ENCODE measurements at regions not wholly inside any gene's neighbourhood (a gene's known extent, or its start where the extent isn't known, plus 50 kb on each side); places are given as distances from the start of the nearest gene placed in this dataset.

DNA sequence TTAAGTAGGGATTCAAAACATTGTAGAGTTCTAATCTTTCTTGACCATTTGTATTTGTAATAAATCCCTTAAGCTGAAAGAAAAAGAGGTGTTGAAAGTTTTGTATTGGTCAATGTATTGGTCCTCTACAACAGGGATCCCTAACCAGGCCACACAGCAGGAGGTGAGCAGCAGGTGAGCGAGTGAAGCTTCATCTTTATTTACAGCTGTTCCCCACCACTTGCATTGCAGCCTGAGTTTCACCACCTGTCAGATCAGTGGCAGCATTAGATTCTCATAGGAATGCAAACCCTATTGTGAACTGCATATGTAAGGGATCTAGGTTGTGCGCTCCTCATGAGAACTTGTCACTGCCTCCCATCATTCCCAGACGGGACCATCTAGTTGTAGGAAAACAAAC lies 715.7 kb upstream of the NXPH2 start:
- ChIA-PET POLR2A (no interaction called here), CTCF (interaction anchor here (0.6 kb wide), 1 partner anchor 44 kb away, joined by 3 read pairs; no protein-coding TSS in a partner anchor)
- Histone ChIP-seq H3K36me3 (replicated peaks in 1 of 2; ENCODE audit: control extremely low read depth in 1 of 2, control insufficient read depth in 1 of 2, extremely low read depth in 1 of 2, insufficient read depth in 2 of 2, low read length in 1 of 2) (no peaks in the 10 kb centered on the region), H3K27ac (ENCODE audit: low read length in 2 of 2) (no peak overlapping the region), H3K4me2 (replicated peaks; ENCODE audit: low read depth, low read length, poor library complexity, severe bottlenecking) (no peak overlapping the region), H3K4me1 (ENCODE audit: control insufficient read depth in 2 of 2, insufficient read depth in 2 of 2, low read length in 2 of 2) (no peaks in the 10 kb centered on the region), H3K27me3 (replicated peaks in 1 of 4; ENCODE audit: control extremely low read depth in 1 of 4, control insufficient read depth in 3 of 4, insufficient read depth in 4 of 4, low read length in 3 of 4) (no peaks in the 10 kb centered on the region), H3K9me3 (ENCODE audit: control extremely low read depth in 1 of 3, control insufficient read depth in 2 of 3, insufficient read depth in 1 of 3, low read length in 2 of 3) (peaks cover 0 to 3% (median 0%) of the 10 kb centered on the region in 3 donors), H4K20me1 (ENCODE audit: control insufficient read depth, insufficient read depth, low read length, poor library complexity, severe bottlenecking) (no peaks in the 10 kb centered on the region), H3K79me2 (ENCODE audit: control insufficient read depth, insufficient read depth, low read length) (no peaks in the 10 kb centered on the region), H2AFZ (ENCODE audit: insufficient read depth, low read depth, low read length, poor library complexity, severe bottlenecking) (no peak overlapping the region), H3K9ac (ENCODE audit: low read length) (no peak overlapping the region), H3K4me3 (ENCODE audit: control extremely low read depth in 1 of 5, extremely low read depth in 1 of 5, insufficient read depth in 1 of 5, low read depth in 2 of 5, low read length in 4 of 5) (no peak overlapping the region)
- H3K4me3 Mint-ChIP-seq, result no peak overlapping the region
- no peaks in the 10 kb centered on the region for H3K4me1 Mint-ChIP-seq
- H3K27ac Mint-ChIP-seq, result no peak overlapping the region
- no peak for DNase-seq
- intact Hi-C loops (cut with micrococcal nuclease), result no loop called here
- no peaks in the 10 kb centered on the region for H3K27me3 Mint-ChIP-seq
- TF ChIP-seq, protein P1, sequence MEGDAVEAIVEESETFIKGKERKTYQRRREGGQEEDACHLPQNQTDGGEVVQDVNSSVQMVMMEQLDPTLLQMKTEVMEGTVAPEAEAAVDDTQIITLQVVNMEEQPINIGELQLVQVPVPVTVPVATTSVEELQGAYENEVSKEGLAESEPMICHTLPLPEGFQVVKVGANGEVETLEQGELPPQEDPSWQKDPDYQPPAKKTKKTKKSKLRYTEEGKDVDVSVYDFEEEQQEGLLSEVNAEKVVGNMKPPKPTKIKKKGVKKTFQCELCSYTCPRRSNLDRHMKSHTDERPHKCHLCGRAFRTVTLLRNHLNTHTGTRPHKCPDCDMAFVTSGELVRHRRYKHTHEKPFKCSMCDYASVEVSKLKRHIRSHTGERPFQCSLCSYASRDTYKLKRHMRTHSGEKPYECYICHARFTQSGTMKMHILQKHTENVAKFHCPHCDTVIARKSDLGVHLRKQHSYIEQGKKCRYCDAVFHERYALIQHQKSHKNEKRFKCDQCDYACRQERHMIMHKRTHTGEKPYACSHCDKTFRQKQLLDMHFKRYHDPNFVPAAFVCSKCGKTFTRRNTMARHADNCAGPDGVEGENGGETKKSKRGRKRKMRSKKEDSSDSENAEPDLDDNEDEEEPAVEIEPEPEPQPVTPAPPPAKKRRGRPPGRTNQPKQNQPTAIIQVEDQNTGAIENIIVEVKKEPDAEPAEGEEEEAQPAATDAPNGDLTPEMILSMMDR (IDR thresholded peaks at IDR 0.05), result no peak
- no peak for TF ChIP-seq EZH2 (IDR thresholded peaks at IDR 0.05; ENCODE audit: borderline replicate concordance, insufficient read depth, low read depth, low read length, poor library complexity, severe bottlenecking)
- no peak for ATAC-seq (ENCODE audit: low read depth)
- peaks cover 2% of the 10 kb centered on the region for H3K9me3 Mint-ChIP-seq (ENCODE audit: insufficient read depth)
- no CpG with 5 or more reads among the region's 3 CpGs for WGBS (ENCODE audit: insufficient coverage)

DNA sequence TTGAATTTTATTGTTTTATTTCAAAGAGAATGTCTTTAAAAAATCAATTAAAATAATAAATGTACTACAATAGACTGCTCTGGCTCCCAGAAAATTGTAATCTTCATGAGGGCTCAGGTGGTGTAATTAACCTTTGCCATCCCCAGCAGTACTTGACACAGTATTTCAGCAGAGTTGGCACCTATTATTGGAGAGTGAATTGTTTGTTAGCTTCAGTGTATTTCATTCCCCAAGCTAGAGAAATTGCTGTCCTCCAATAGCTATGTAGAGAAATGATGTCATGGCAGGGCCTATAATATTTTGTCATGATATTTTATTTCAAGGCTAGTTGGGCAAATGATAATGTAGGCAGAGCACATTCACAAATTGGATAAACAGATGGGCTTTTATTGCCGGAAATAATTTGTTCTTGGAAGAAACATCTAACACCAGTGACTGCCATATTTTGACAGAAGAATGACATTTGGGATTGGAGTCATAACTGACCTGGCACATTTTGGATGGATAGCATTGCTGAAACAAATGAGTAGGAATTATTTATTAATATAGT lies 712.0 kb upstream of the NXPH2 start:
- no peak overlapping the region for H3K4me3 ChIP-seq (ENCODE audit: control extremely low read depth in 1 of 5, extremely low read depth in 1 of 5, insufficient read depth in 1 of 5, low read depth in 2 of 5, low read length in 4 of 5)
- no peaks in the 10 kb centered on the region for H4K20me1 ChIP-seq (ENCODE audit: control insufficient read depth, insufficient read depth, low read length, poor library complexity, severe bottlenecking)
- POLR2A ChIA-PET, result no interaction called here
- CTCF ChIA-PET, result no interaction called here
- no peak overlapping the region for H3K4me2 ChIP-seq (replicated peaks; ENCODE audit: low read depth, low read length, poor library complexity, severe bottlenecking)
- intact Hi-C loops (cut with micrococcal nuclease), result no loop called here
- no peak overlapping the region for H3K27ac ChIP-seq (ENCODE audit: low read length in 2 of 2)
- DNase-seq (no peak), ATAC-seq (ENCODE audit: low read depth) (no peak)
- Mint-ChIP-seq H3K27ac (no peak overlapping the region), H3K4me1 (no peaks in the 10 kb centered on the region), H3K4me3 (no peak overlapping the region), H3K9me3 (ENCODE audit: insufficient read depth) (no peaks in the 10 kb centered on the region), H3K27me3 (no peaks in the 10 kb centered on the region)
- peaks cover 0 to 2% (median 0%) of the 10 kb centered on the region in 3 donors for H3K9me3 ChIP-seq (ENCODE audit: control extremely low read depth in 1 of 3, control insufficient read depth in 2 of 3, insufficient read depth in 1 of 3, low read length in 2 of 3)
- H3K36me3 ChIP-seq (replicated peaks in 1 of 2; ENCODE audit: control extremely low read depth in 1 of 2, control insufficient read depth in 1 of 2, extremely low read depth in 1 of 2, insufficient read depth in 2 of 2, low read length in 1 of 2), result no peaks in the 10 kb centered on the region
- no CpG with 5 or more reads among the region's 1 CpG for WGBS (ENCODE audit: insufficient coverage)
- no peak overlapping the region for H2AFZ ChIP-seq (ENCODE audit: insufficient read depth, low read depth, low read length, poor library complexity, severe bottlenecking)
- TF ChIP-seq EZH2 (IDR thresholded peaks at IDR 0.05; ENCODE audit: borderline replicate concordance, insufficient read depth, low read depth, low read length, poor library complexity, severe bottlenecking), result no peak
- H3K79me2 ChIP-seq (ENCODE audit: control insufficient read depth, insufficient read depth, low read length), result no peaks in the 10 kb centered on the region
- no peaks in the 10 kb centered on the region for H3K4me1 ChIP-seq (ENCODE audit: control insufficient read depth in 2 of 2, insufficient read depth in 2 of 2, low read length in 2 of 2)
- H3K27me3 ChIP-seq (replicated peaks in 1 of 4; ENCODE audit: control extremely low read depth in 1 of 4, control insufficient read depth in 3 of 4, insufficient read depth in 4 of 4, low read length in 3 of 4), result no peaks in the 10 kb centered on the region
- no peak overlapping the region for H3K9ac ChIP-seq (ENCODE audit: low read length)

All from B cell (primary cell).